SK-N-SH treated with all-trans-retinoic acid at 6 μM for 48 hours (cell line): ENCODE measurements at regions not wholly inside any gene's neighbourhood (a gene's known extent, or its start where the extent isn't known, plus 50 kb on each side); places are given as distances from the start of the nearest gene placed in this dataset.

ENCODE experiments used
- ATAC-seq: fragments of 200-7000 bp; cut with Tn5 transposase; 3 replicates; pipeline ENCODE4 v1.9.1; 2020; ENCODE audit warnings: mild to moderate bottlenecking, moderate library complexity
- BACH2 ChIP-seq: fragments of 250-450 bp; sonication (Bioruptor Pico); IDR thresholded peaks from 2 replicates; pipeline ENCODE4 v1.9.0; 2021; ENCODE audit warnings: mild to moderate bottlenecking, borderline replicate concordance
- CREB5 ChIP-seq: fragments of 250-450 bp; sonication (Bioruptor Pico); IDR thresholded peaks from 2 replicates; pipeline ENCODE4 v1.5.1; 2020; ENCODE audit warnings: low read depth, mild to moderate bottlenecking, moderate library complexity
- CSDC2 ChIP-seq: fragments of 250-450 bp; sonication (Bioruptor Pico); IDR thresholded peaks from 2 replicates; pipeline ENCODE4 v1.5.0; 2020; ENCODE audit warnings: mild to moderate bottlenecking, moderate library complexity
- CSRNP3 ChIP-seq: fragments of 250-450 bp; sonication (Bioruptor Pico); IDR thresholded peaks from 2 replicates; pipeline ENCODE4 v1.5.1; 2021; ENCODE audit warnings: mild to moderate bottlenecking, moderate library complexity
- ESRRG ChIP-seq: fragments of 250-450 bp; sonication (Bioruptor Pico); IDR thresholded peaks from 2 replicates; pipeline ENCODE4 v1.6.1; 2021; ENCODE audit warnings: mild to moderate bottlenecking
- GLIS3 ChIP-seq: fragments of 250-450 bp; sonication (Bioruptor Pico); IDR thresholded peaks from 2 replicates; pipeline ENCODE4 v1.5.0; 2020; ENCODE audit warnings: mild to moderate bottlenecking, moderate library complexity
- ISL1 ChIP-seq: fragments of 250-450 bp; sonication (Bioruptor Pico); IDR thresholded peaks from 2 replicates; pipeline ENCODE4 v2.1.2; 2022; ENCODE audit warnings: mild to moderate bottlenecking, moderate library complexity
- OSR1 ChIP-seq: fragments of 250-450 bp; sonication (Bioruptor Pico); IDR thresholded peaks from 2 replicates; pipeline ENCODE4 v1.8.0; 2022; ENCODE audit warnings: moderate library complexity, mild to moderate bottlenecking, inconsistent platforms
- PATZ1 ChIP-seq: fragments of 250-450 bp; sonication (Bioruptor Pico); IDR thresholded peaks from 2 replicates; pipeline ENCODE4 v1.8.0; 2020; ENCODE audit warnings: mild to moderate bottlenecking, moderate library complexity, borderline replicate concordance
- RARB ChIP-seq: fragments of 250-450 bp; sonication (Bioruptor Pico); IDR thresholded peaks from 2 replicates; pipeline ENCODE4 v1.8.0; 2021; ENCODE audit warnings: mild to moderate bottlenecking, moderate library complexity
- SNAI2 ChIP-seq: fragments of 250-450 bp; sonication (Bioruptor Pico); IDR thresholded peaks from 2 replicates; pipeline ENCODE4 v1.5.0; 2020; ENCODE audit warnings: mild to moderate bottlenecking, moderate library complexity
- TCF4 ChIP-seq: fragments of 250-450 bp; sonication (Bioruptor Pico); IDR thresholded peaks from 2 replicates; pipeline ENCODE4 v1.8.0; 2021; ENCODE audit warnings: mild to moderate bottlenecking, moderate library complexity, borderline replicate concordance
- TOX ChIP-seq: fragments of 250-450 bp; sonication (Bioruptor Pico); IDR thresholded peaks from 2 replicates; pipeline ENCODE4 v1.8.0; 2021; ENCODE audit warnings: mild to moderate bottlenecking, moderate library complexity, borderline replicate concordance
- TSHZ2 ChIP-seq: fragments of 250-450 bp; sonication (Bioruptor Pico); IDR thresholded peaks from 2 replicates; pipeline ENCODE4 v1.5.0; 2020; ENCODE audit warnings: mild to moderate bottlenecking, moderate library complexity
- ZC3H10 ChIP-seq: fragments of 250-450 bp; sonication (Bioruptor Pico); IDR thresholded peaks from 2 replicates; pipeline ENCODE4 v1.5.1; 2021; ENCODE audit warnings: mild to moderate bottlenecking, moderate library complexity
- ZFP30 ChIP-seq: fragments of 450-650 bp; formaldehyde crosslinking; IDR thresholded peaks from 2 replicates; pipeline ENCODE4 v1.5.0; 2022; ENCODE audit warnings: mild to moderate bottlenecking, moderate library complexity
- ZNF565 ChIP-seq: fragments of 450-650 bp; formaldehyde crosslinking; conservative IDR thresholded peaks from 2 replicates; pipeline ENCODE4 v1.5.0; 2020; ENCODE audit warnings: low read depth, mild to moderate bottlenecking, moderate library complexity
- ZNF70 ChIP-seq: fragments of 450-650 bp; formaldehyde crosslinking; IDR thresholded peaks from 2 replicates; pipeline ENCODE4 v1.5.0; 2020; ENCODE audit warnings: mild to moderate bottlenecking, moderate library complexity
- ZNF8 ChIP-seq: fragments of 450-650 bp; formaldehyde crosslinking; IDR thresholded peaks from 2 replicates; pipeline ENCODE4 v1.5.0; 2020; ENCODE audit warnings: mild to moderate bottlenecking, moderate library complexity
- TF ChIP-seq, protein P1 (sequence below): fragments of 250-450 bp; sonication (Bioruptor Pico); IDR thresholded peaks from 2 replicates; pipeline ENCODE4 v1.8.0; 2021; ENCODE audit warnings: low read depth, mild to moderate bottlenecking, moderate library complexity, borderline replicate concordance

DNA sequence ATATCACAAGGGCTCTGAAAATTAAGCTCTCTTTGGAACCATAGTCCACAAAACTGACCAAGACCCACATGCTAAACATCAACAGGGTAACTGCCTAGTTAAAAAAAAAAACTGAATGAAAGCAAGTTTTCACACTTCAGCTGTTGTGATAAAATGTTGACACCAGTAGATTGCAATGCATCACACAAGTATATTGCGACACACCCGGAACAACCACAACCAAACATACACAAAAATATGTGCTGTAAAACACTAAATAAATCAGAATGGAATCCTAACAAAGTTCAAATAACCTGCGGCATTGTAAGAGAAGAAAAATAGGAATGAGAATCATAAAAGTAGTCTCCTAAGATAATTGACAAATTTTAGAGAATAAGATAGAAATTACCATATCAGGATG, 710.3 kb downstream of the AACS start (continued):
- TF ChIP-seq CSRNP3: no peak
- TF ChIP-seq CSDC2 (CRISPR knock-in tag): no peak
- no peak for TF ChIP-seq BACH2 (CRISPR knock-in tag)
- no peak for TF ChIP-seq TOX (CRISPR knock-in tag)
- TF ChIP-seq, all 23 proteins: peak for 0

- no peak for ATAC-seq
- TF ChIP-seq TCF4: no peak
- no peak for TF ChIP-seq BACH2 (CRISPR knock-in tag)
- TF ChIP-seq RARB (CRISPR knock-in tag): no peak
- no peak for TF ChIP-seq CSRNP3
- TF ChIP-seq ZNF70 (CRISPR knock-in tag): no peak
- TF ChIP-seq TSHZ2 (CRISPR knock-in tag): no peak
- no peak for TF ChIP-seq ESRRG
- TF ChIP-seq, protein P1, sequence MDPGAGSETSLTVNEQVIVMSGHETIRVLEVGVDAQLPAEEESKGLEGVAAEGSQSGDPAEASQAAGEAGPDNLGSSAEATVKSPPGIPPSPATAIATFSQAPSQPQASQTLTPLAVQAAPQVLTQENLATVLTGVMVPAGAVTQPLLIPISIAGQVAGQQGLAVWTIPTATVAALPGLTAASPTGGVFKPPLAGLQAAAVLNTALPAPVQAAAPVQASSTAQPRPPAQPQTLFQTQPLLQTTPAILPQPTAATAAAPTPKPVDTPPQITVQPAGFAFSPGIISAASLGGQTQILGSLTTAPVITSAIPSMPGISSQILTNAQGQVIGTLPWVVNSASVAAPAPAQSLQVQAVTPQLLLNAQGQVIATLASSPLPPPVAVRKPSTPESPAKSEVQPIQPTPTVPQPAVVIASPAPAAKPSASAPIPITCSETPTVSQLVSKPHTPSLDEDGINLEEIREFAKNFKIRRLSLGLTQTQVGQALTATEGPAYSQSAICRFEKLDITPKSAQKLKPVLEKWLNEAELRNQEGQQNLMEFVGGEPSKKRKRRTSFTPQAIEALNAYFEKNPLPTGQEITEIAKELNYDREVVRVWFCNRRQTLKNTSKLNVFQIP (CRISPR knock-in tag): no peak
- TF ChIP-seq ZNF8 (CRISPR knock-in tag): no peak
- TF ChIP-seq ZFP30 (CRISPR knock-in tag): no peak
- no peak for TF ChIP-seq OSR1 (CRISPR knock-in tag)
- no peak for TF ChIP-seq CSDC2 (CRISPR knock-in tag)
- TF ChIP-seq SNAI2 (CRISPR knock-in tag): no peak
- TF ChIP-seq GLIS3 (CRISPR knock-in tag): no peak
- TF ChIP-seq ZC3H10: no peak
- TF ChIP-seq TOX (CRISPR knock-in tag): no peak
- TF ChIP-seq ZNF565: no peak
- TF ChIP-seq CREB5 (CRISPR knock-in tag): no peak
Observed at GRCh38 chr12:125776212-125776611, 711.0 kb downstream of the AACS start.

DNA sequence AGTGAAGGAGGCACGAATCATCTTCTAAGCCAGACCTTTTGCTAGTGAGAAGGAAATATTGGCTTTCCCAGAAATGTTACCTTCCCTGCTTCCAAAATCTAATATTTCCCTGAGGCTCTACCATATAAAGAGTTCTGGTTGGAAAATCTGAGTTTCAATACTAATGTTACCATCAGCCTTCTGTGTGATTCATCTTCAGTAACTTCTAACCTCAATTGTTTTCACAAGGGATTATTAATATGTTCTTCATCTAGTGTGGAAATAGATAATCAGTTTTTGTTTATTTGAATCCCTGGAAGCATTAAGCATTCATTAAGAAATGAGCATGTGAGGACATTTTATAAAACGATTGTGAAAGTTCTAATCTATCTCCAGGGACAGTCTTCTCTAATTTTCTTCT, 720.9 kb downstream of the AACS start:
- ATAC-seq: no peak
- TF ChIP-seq TCF4 (no peak), SNAI2 (CRISPR knock-in tag) (no peak), ESRRG (no peak), RARB (CRISPR knock-in tag) (no peak), CSRNP3 (no peak), ZFP30 (CRISPR knock-in tag) (no peak), CSDC2 (CRISPR knock-in tag) (no peak), ISL1 (CRISPR knock-in tag) (no peak), ZC3H10 (no peak), PATZ1 (no peak), ZNF565 (no peak), CREB5 (CRISPR knock-in tag) (no peak), ZNF8 (CRISPR knock-in tag) (no peak)
- TF ChIP-seq, protein P1 (CRISPR knock-in tag): no peak
